Coronary artery (tissue), 2 donors: ENCODE measurements at regions not wholly inside any gene's neighbourhood (a gene's known extent, or its start where the extent isn't known, plus 50 kb on each side); places are given as distances from the start of the nearest gene placed in this dataset.
A peak's percentile ranks its signal among the peaks of the same experiment; 100 is the strongest.

Experiments used
- DNase-seq: peaks from one replicate; pipeline ENCODE4 v3.0.0-alpha.2; 2017; ENCODE audit warnings: low spot score
- H3K27ac ChIP-seq, 2 donors: fragments of 200-600 bp; sonication (generic); one replicate each; pipeline ENCODE4 v1.5.1; 2016 to 2019
- H3K4me3 ChIP-seq: fragments of 200-600 bp; sonication (generic); 2 replicates; pipeline ENCODE4 v1.5.1; 2016; ENCODE audit warnings: mild to moderate bottlenecking, moderate library complexity
- TF ChIP-seq, protein P1 (sequence below): fragments of 200-600 bp; sonication (generic); IDR thresholded peaks from one replicate; pipeline ENCODE4 v1.5.1; 2019; ENCODE audit warnings: antibody characterized with exemption

DNA sequence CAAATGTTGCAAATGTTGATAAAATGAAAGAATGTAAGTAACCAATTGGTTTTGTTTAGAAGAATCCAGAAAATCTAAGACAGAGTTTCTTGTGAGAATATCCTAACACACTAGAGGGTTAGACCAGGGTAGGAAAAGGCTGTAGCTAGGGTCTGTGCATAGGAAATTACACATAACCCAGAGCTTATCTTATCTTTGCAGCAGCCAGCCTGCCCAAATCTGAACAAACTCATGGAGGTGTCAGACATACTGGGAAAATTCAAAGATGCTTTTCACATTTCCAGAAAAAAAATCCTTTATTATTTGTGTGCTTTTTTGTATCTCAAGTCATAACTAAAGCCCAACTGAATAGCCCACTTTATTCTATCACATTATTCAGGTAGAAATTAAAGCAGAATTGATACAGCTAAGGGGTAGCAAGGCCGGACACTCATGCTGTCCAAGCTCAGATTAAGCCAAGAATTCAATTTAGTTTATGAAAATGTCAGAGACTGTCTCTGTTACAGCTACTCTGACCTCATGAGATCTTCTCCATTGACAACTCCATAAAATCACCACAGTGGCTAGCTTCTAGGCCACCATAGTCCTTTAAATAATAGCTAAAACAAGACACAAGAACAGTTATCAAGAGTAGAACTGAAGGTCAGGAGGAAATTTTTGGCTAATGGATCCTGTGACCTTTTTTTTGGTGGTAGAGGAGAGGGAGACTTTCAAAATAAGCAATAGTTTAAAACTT is 169.6 kb upstream of the RASSF8 start:
- H3K27ac ChIP-seq: peak overlapping the region; percentile 16 to 77
- TF ChIP-seq, protein P1, sequence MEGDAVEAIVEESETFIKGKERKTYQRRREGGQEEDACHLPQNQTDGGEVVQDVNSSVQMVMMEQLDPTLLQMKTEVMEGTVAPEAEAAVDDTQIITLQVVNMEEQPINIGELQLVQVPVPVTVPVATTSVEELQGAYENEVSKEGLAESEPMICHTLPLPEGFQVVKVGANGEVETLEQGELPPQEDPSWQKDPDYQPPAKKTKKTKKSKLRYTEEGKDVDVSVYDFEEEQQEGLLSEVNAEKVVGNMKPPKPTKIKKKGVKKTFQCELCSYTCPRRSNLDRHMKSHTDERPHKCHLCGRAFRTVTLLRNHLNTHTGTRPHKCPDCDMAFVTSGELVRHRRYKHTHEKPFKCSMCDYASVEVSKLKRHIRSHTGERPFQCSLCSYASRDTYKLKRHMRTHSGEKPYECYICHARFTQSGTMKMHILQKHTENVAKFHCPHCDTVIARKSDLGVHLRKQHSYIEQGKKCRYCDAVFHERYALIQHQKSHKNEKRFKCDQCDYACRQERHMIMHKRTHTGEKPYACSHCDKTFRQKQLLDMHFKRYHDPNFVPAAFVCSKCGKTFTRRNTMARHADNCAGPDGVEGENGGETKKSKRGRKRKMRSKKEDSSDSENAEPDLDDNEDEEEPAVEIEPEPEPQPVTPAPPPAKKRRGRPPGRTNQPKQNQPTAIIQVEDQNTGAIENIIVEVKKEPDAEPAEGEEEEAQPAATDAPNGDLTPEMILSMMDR: no peak
- H3K4me3 ChIP-seq: no peak overlapping the region
- no peak for DNase-seq

DNA sequence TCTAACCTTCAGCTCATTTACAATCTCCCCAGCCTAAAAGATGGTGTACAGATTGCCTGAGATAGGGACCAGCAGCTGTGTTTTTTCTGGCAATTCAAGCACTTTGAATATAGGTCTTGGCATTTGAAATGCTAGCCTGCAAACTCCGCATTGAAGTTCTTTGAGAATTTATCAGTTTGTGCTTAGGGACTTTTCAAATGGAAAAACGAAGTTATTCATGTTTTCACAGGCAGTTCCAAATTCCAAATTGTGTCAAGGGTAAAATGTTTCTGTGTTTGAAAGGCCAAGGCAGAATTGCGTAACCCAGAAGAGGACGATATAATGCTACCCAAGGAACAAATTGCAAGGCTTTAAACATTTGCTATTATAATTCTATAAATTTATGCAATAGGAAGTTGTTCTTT is 168.9 kb upstream of the RASSF8 start:
- Histone ChIP-seq H3K27ac (peak overlapping the region; percentile 16 to 77), H3K4me3 (no peak overlapping the region)
- no peak for DNase-seq
- TF ChIP-seq, protein P1: no peak

DNA sequence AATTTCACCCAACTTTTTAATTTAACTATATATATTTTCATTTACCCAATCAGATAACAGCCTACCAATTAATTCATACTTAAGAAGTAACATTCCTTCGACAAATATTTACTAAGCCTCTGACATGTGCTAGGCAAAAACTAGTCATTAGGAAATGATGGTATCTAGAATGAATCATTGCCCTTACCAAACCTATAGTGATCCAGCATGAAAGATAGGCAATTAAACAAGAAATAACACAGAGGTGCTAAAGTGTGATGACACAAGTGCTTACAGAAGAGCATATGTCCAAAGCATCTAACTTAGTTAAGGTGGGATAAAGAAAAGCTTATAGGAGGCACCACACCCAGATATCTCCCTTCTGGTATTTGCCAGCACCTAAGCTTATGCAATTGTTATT is 166.5 kb upstream of the RASSF8 start:
- no peak overlapping the region for H3K27ac ChIP-seq
- TF ChIP-seq, protein P1: no peak
- no peak overlapping the region for H3K4me3 ChIP-seq
- DNase-seq: no peak

DNA sequence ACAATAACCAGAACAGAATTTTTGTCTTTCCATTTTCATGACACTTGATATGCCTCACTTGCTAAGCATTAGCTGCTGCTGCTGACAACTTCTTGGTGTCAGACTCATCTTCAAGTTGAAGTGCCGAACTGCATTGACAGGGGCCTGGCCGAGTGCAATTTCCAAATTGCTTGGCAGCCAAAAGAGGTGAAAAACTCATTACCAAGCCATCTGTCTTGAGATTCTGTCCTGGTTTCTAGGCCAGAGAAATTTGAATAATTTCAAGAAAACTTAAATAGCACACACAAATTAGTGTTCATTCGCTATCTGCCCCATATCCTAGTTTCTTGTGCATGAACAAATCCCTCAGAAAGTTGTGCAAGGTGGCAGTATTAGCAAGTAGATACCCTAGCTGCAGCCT is 165.3 kb upstream of the RASSF8 start:
- no peak for DNase-seq

DNA sequence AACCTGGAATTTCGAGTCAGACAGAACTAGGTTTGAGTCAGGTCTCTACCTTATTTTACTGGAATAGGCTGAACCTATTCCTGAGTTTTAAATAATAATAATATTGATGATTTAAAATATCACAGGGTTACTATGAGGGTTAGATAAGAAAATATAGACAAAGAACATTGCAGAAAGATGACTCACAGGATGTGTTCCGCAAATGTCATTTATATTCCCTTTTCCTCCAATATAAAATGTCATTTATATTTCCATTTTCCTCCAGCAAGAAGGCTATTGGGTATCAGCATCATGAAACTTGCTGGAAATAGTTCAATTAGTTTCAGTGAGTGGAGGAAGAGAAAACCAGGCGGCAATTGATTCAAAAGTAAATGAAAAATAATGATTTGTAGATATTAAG is 163.9 kb upstream of the RASSF8 start:
- no peak for DNase-seq
- TF ChIP-seq, protein P1: no peak
- no peak overlapping the region for H3K27ac ChIP-seq
- no peak overlapping the region for H3K4me3 ChIP-seq

More for the DNA sequence above, 165.3 kb upstream of the RASSF8 start:
- Histone ChIP-seq H3K4me3 (no peak overlapping the region), H3K27ac (no peak overlapping the region)
- TF ChIP-seq, protein P1: no peak

DNA sequence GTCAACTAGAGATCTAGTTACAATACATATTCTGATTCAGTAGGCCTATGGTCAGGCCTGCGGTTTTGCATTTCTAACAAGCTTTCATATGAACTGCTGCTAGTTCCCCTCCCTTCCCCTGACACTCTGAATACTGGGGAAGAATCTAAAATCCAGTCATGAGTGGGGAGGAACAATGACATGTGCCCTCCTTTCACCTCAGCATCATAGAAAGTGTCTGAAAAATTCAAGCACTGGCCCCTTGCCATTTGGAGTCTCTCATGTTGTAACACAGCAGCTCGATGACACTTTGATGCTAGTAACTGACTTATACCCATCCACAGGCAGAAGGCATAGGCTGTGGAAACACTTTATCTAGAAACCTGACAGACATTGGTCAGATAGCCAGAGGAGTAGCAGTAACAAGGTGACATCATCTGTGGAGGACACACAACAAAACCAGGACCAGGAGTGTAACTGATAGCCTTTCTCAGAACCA is 161.9 kb upstream of the RASSF8 start:
- TF ChIP-seq, protein P1: no peak
- no peak for DNase-seq
- no peak overlapping the region for H3K27ac ChIP-seq
- no peak overlapping the region for H3K4me3 ChIP-seq

DNA sequence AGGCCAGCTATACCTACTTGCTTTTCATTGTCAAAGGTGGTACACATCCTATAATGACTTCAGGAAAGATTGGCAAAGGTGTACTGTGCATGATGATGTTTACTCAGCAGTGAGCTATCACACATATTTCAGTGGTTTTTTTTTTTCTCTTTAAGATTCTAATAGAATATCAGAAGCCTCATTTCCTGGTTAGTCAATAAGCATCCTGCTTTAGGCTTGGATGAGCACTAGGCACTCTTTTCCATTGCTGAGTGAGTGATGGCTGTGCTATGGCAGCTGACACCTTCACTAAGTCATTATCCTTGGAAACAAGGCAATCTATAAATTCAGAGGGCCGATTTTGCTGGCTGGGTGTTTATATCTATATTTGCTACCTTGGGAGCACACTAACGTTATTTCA is 161.1 kb upstream of the RASSF8 start:
- no peak overlapping the region for H3K4me3 ChIP-seq
- H3K27ac ChIP-seq: no peak overlapping the region
- TF ChIP-seq, protein P1: no peak
- DNase-seq: no peak
